ENCODE measurements at regions not wholly inside any gene's neighbourhood (a gene's known extent, or its start where the extent isn't known, plus 50 kb on each side); places are given as distances from the start of the nearest gene placed in this dataset.

GRCh38 chr2:106948540-106948939 lies 62.6 kb upstream of the ST6GAL2 start:
- no peak for TF ChIP-seq EZH2 (IDR thresholded peaks at IDR 0.05; ENCODE audit: borderline replicate concordance, low read depth, low read length, severe bottlenecking)
- TF ChIP-seq CTCF (IDR thresholded peaks at IDR 0.05; ENCODE audit: borderline replicate concordance, extremely low read depth, low read length, poor library complexity, severe bottlenecking), result no peak
- ATAC-seq (ENCODE audit: insufficient read depth, low read depth), result no peak
- Histone ChIP-seq H3K4me2 (ENCODE audit: insufficient read depth, low read length) (no peak overlapping the region), H3K9ac (ENCODE audit: low read depth, low read length) (no peak overlapping the region), H3K79me2 (ENCODE audit: insufficient read depth, low read length) (no peaks in the 10 kb centered on the region), H3K27me3 (ENCODE audit: insufficient read depth, low read length, poor library complexity) (no peaks in the 10 kb centered on the region), H3K4me3 (ENCODE audit: low read depth in 1 of 2, low read length in 2 of 2) (no peak overlapping the region), H3K9me3 (ENCODE audit: insufficient read depth, low read length, severe bottlenecking) (no peaks in the 10 kb centered on the region), H3K36me3 (ENCODE audit: insufficient read depth, low read length) (no peaks in the 10 kb centered on the region), H3K27ac (ENCODE audit: low read length) (no peak overlapping the region), H2AFZ (ENCODE audit: low read depth, low read length) (no peak overlapping the region), H3K4me1 (ENCODE audit: insufficient read depth, low read length) (no peaks in the 10 kb centered on the region), H4K20me1 (ENCODE audit: insufficient read depth, low read length) (no peaks in the 10 kb centered on the region)
- DNase-seq, result no peak

GRCh38 chr2:106953236-106953635 lies 67.3 kb upstream of the ST6GAL2 start:
- TF ChIP-seq CTCF (IDR thresholded peaks at IDR 0.05; ENCODE audit: borderline replicate concordance, extremely low read depth, low read length, poor library complexity, severe bottlenecking) (no peak), EZH2 (IDR thresholded peaks at IDR 0.05; ENCODE audit: borderline replicate concordance, low read depth, low read length, severe bottlenecking) (no peak)
- Histone ChIP-seq H3K9me3 (ENCODE audit: insufficient read depth, low read length, severe bottlenecking) (no peaks in the 10 kb centered on the region), H3K9ac (ENCODE audit: low read depth, low read length) (no peak overlapping the region), H2AFZ (ENCODE audit: low read depth, low read length) (no peak overlapping the region), H3K27me3 (ENCODE audit: insufficient read depth, low read length, poor library complexity) (no peaks in the 10 kb centered on the region), H3K4me1 (ENCODE audit: insufficient read depth, low read length) (no peaks in the 10 kb centered on the region), H3K4me2 (ENCODE audit: insufficient read depth, low read length) (no peak overlapping the region), H4K20me1 (ENCODE audit: insufficient read depth, low read length) (no peaks in the 10 kb centered on the region), H3K27ac (ENCODE audit: low read length) (no peak overlapping the region), H3K36me3 (ENCODE audit: insufficient read depth, low read length) (no peaks in the 10 kb centered on the region), H3K79me2 (ENCODE audit: insufficient read depth, low read length) (no peaks in the 10 kb centered on the region), H3K4me3 (ENCODE audit: low read depth in 1 of 2, low read length in 2 of 2) (no peak overlapping the region)
- DNase-seq (no peak), ATAC-seq (ENCODE audit: insufficient read depth, low read depth) (no peak)

- ATAC-seq (ENCODE audit: insufficient read depth, low read depth) (no peak), DNase-seq (no peak)
- no peak overlapping the region for H2AFZ ChIP-seq (ENCODE audit: low read depth, low read length)
- no peaks in the 10 kb centered on the region for H3K9me3 ChIP-seq (ENCODE audit: insufficient read depth, low read length, severe bottlenecking)
- no peaks in the 10 kb centered on the region for H3K4me1 ChIP-seq (ENCODE audit: insufficient read depth, low read length)
- no peaks in the 10 kb centered on the region for H4K20me1 ChIP-seq (ENCODE audit: insufficient read depth, low read length)
- H3K79me2 ChIP-seq (ENCODE audit: insufficient read depth, low read length), result no peaks in the 10 kb centered on the region
- TF ChIP-seq CTCF (IDR thresholded peaks at IDR 0.05; ENCODE audit: borderline replicate concordance, extremely low read depth, low read length, poor library complexity, severe bottlenecking), result no peak
- TF ChIP-seq EZH2 (IDR thresholded peaks at IDR 0.05; ENCODE audit: borderline replicate concordance, low read depth, low read length, severe bottlenecking), result no peak
- no peaks in the 10 kb centered on the region for H3K27me3 ChIP-seq (ENCODE audit: insufficient read depth, low read length, poor library complexity)
- H3K4me3 ChIP-seq (ENCODE audit: low read depth in 1 of 2, low read length in 2 of 2), result no peak overlapping the region
- no peak overlapping the region for H3K9ac ChIP-seq (ENCODE audit: low read depth, low read length)
- H3K27ac ChIP-seq (ENCODE audit: low read length), result no peak overlapping the region
- no peaks in the 10 kb centered on the region for H3K36me3 ChIP-seq (ENCODE audit: insufficient read depth, low read length)
- H3K4me2 ChIP-seq (ENCODE audit: insufficient read depth, low read length), result no peak overlapping the region
These were observed 67.8 kb upstream of the ST6GAL2 start for GRCh38 chr2:106953779-106954178.

GRCh38 chr2:106954304-106954703 lies 68.3 kb upstream of the ST6GAL2 start:
- TF ChIP-seq CTCF (IDR thresholded peaks at IDR 0.05; ENCODE audit: borderline replicate concordance, extremely low read depth, low read length, poor library complexity, severe bottlenecking) (no peak), EZH2 (IDR thresholded peaks at IDR 0.05; ENCODE audit: borderline replicate concordance, low read depth, low read length, severe bottlenecking) (no peak)
- H3K4me2 ChIP-seq (ENCODE audit: insufficient read depth, low read length), result no peak overlapping the region
- H2AFZ ChIP-seq (ENCODE audit: low read depth, low read length), result no peak overlapping the region
- ATAC-seq (ENCODE audit: insufficient read depth, low read depth) (no peak), DNase-seq (no peak)
- H3K36me3 ChIP-seq (ENCODE audit: insufficient read depth, low read length), result no peaks in the 10 kb centered on the region
- no peaks in the 10 kb centered on the region for H3K27me3 ChIP-seq (ENCODE audit: insufficient read depth, low read length, poor library complexity)
- no peaks in the 10 kb centered on the region for H3K79me2 ChIP-seq (ENCODE audit: insufficient read depth, low read length)
- H3K27ac ChIP-seq (ENCODE audit: low read length), result no peak overlapping the region
- no peak overlapping the region for H3K9ac ChIP-seq (ENCODE audit: low read depth, low read length)
- H3K4me3 ChIP-seq (ENCODE audit: low read depth in 1 of 2, low read length in 2 of 2), result no peak overlapping the region
- no peaks in the 10 kb centered on the region for H4K20me1 ChIP-seq (ENCODE audit: insufficient read depth, low read length)
- no peaks in the 10 kb centered on the region for H3K4me1 ChIP-seq (ENCODE audit: insufficient read depth, low read length)
- H3K9me3 ChIP-seq (ENCODE audit: insufficient read depth, low read length, severe bottlenecking), result no peaks in the 10 kb centered on the region
